ENCODE measurements at regions not wholly inside any gene's neighbourhood (a gene's known extent, or its start where the extent isn't known, plus 50 kb on each side); places are given as distances from the start of the nearest gene placed in this dataset.

DNA sequence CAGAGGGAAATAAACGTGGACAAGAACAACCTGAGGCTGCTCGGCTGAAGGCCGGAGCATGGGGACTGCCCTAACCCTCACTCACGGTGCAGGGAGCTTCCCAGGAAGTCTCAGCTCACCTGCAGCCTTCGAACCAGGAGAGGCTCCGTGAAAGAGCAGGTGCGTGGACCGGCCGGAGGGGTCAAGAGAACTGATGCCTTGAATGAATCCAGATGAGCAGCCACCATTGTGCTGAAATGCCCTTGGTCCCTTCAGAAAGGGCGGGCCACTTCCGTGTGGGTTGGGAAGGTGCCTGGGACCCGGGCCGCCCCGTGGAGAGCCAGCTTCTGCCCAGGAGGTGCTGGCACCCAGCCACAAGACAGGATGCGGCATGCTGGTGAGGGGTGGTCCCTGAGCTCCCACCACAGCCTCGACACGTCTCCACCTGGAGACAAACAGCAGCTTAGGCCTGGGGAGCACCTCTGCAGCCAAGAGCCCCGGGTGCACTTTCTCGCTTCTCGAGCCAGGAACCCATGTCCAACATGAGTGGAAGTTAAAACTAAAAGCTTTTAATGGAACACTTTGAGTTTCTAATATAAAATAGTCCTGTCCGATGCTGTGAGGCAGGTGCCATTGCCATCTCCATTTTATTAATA, 83.5 kb downstream of the TTLL2 start:
- no peak for DNase-seq
- H3K36me3 ChIP-seq: no peaks in the 10 kb centered on the region
- H3K4me1 ChIP-seq: no peaks in the 10 kb centered on the region
- H3K4me3 ChIP-seq: no peak overlapping the region
- WGBS, 2 donors: 87 to 90% methylated on average over 20 to 21 of the region's 21 CpGs
- no peaks in the 10 kb centered on the region for H3K9me3 ChIP-seq
- H3K27me3 ChIP-seq: no peaks in the 10 kb centered on the region
- FAIRE-seq: no peak
- intact Hi-C loops (cut with DNase I): no loop called here
- no peak for ATAC-seq
- TF ChIP-seq, protein P1, sequence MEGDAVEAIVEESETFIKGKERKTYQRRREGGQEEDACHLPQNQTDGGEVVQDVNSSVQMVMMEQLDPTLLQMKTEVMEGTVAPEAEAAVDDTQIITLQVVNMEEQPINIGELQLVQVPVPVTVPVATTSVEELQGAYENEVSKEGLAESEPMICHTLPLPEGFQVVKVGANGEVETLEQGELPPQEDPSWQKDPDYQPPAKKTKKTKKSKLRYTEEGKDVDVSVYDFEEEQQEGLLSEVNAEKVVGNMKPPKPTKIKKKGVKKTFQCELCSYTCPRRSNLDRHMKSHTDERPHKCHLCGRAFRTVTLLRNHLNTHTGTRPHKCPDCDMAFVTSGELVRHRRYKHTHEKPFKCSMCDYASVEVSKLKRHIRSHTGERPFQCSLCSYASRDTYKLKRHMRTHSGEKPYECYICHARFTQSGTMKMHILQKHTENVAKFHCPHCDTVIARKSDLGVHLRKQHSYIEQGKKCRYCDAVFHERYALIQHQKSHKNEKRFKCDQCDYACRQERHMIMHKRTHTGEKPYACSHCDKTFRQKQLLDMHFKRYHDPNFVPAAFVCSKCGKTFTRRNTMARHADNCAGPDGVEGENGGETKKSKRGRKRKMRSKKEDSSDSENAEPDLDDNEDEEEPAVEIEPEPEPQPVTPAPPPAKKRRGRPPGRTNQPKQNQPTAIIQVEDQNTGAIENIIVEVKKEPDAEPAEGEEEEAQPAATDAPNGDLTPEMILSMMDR (IDR thresholded peaks at IDR 0.05): no peak
- H3K27ac ChIP-seq: no peak overlapping the region

DNA sequence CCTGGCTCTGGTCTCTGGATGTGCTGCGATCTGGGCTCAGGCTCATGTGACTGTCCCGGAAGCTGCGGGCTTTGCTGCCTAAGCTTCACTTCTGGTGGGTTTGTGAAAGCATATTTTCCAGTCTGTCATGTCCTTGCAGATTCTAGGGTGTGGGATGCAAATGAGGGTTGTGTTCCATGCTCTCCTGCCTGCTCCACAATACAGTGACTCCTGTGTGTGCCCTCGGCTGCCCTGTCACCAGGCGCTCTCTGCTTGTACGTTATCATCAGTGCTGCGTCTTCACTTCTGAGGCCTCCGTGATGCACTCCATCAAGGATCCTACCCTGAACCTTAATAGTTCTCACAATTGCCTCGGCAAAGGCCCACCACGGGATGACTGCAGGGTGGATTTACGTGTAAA, 84.2 kb downstream of the TTLL2 start:
- no peaks in the 10 kb centered on the region for H3K27me3 ChIP-seq
- FAIRE-seq (no peak), DNase-seq (no peak), ATAC-seq (no peak)
- intact Hi-C loops (cut with DNase I): no loop called here
- no peaks in the 10 kb centered on the region for H3K9me3 ChIP-seq
- no peaks in the 10 kb centered on the region for H3K4me1 ChIP-seq
- 93 to 97% methylated on average over 11 of the region's 11 CpGs for whole genome bisulfite sequencing, 2 donors
- no peak overlapping the region for H3K4me3 ChIP-seq
- TF ChIP-seq, protein P1 (IDR thresholded peaks at IDR 0.05): no peak
- no peak overlapping the region for H3K27ac ChIP-seq
- H3K36me3 ChIP-seq: no peaks in the 10 kb centered on the region

DNA sequence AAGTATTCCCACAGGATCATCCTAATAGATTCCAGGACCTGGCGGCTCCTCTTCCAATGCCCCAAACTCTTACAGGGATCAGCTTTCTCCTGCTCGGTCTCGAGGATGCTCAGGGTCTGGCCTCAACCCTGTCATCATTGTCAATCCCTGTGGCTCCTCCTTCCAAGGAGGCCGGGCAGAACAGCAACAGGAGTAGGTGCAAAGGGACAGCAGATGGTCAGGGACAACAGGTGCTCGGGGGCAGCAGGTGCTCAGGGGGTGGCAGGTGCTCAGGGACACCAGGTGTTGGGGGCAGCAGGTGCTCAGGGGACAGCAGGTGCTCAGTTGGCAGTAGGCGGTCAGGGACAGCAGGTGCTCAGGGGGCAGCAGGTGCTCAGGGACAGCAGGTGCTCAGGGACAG, 84.8 kb downstream of the TTLL2 start:
- Histone ChIP-seq H3K27ac (no peak overlapping the region), H3K4me3 (no peak overlapping the region), H3K4me1 (no peaks in the 10 kb centered on the region), H3K27me3 (no peaks in the 10 kb centered on the region), H3K36me3 (no peaks in the 10 kb centered on the region), H3K9me3 (no peaks in the 10 kb centered on the region)
- intact Hi-C loops (cut with DNase I): no loop called here
- DNase-seq (no peak), FAIRE-seq (no peak), ATAC-seq (no peak)
- WGBS, 2 donors: 85 to 89% methylated on average over 6 of the region's 6 CpGs
- TF ChIP-seq, protein P1 (IDR thresholded peaks at IDR 0.05): no peak

DNA sequence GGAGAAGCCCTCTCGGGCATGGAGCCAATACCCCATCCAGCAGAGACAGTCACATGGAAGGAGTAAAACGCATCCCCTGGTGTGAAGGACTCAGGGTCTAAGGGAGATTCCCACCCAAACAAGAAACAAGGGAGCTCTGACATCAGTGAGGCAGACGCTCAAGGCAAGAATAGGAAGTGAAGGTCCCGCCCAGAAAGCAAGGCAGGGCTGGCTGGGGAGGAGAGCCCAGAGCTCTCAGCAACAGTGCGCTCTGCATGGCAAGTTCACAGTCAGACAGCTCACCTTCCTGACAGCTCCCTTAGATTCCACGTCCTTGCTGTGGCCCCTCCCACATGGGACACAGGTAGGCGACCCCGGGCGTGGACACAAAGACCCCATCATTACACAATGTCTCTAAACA, 85.6 kb downstream of the TTLL2 start:
- ATAC-seq: no peak
- H3K9me3 ChIP-seq: no peaks in the 10 kb centered on the region
- no peaks in the 10 kb centered on the region for H3K4me1 ChIP-seq
- DNase-seq: no peak
- no peak overlapping the region for H3K4me3 ChIP-seq
- intact Hi-C loops (cut with DNase I): no loop called here
- H3K27ac ChIP-seq: no peak overlapping the region
- no peaks in the 10 kb centered on the region for H3K36me3 ChIP-seq
- 78 to 89% methylated on average over 9 of the region's 9 CpGs for WGBS, 2 donors
- H3K27me3 ChIP-seq: no peaks in the 10 kb centered on the region
- FAIRE-seq: no peak
- TF ChIP-seq, protein P1 (IDR thresholded peaks at IDR 0.05): no peak

DNA sequence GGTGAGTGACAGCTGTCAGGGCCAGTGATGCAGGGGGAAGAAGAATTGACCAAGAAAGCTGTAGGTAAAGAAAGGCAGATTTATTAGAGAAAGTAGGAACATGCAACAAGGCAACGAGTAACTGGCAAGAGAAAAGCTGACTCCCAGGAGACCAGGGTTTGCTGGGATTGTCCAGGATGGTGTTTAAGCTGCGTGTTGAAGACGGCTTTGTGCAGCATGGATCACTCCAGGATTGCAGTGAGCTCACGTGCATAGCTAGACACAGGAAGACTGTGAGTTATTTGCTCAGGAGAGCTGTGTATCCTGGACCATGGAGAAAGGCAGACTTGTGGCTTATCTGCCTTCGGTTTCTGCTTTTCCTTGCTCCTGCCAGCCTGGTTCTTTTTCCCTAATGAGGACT, 87.6 kb downstream of the TTLL2 start:
- no peak for DNase-seq
- no peaks in the 10 kb centered on the region for H3K4me1 ChIP-seq
- no peak overlapping the region for H3K27ac ChIP-seq
- TF ChIP-seq, protein P1 (IDR thresholded peaks at IDR 0.05): no peak
- no peak overlapping the region for H3K4me3 ChIP-seq
- H3K9me3 ChIP-seq: no peaks in the 10 kb centered on the region
- ATAC-seq: no peak
- no peak for FAIRE-seq
- intact Hi-C loops (cut with DNase I): no loop called here
- H3K27me3 ChIP-seq: no peaks in the 10 kb centered on the region
- 57 to 59% methylated on average over 5 of the region's 5 CpGs for WGBS, 2 donors
- H3K36me3 ChIP-seq: no peaks in the 10 kb centered on the region
